HEK293 (cell line): ENCODE measurements at regions not wholly inside any gene's neighbourhood (a gene's known extent, or its start where the extent isn't known, plus 50 kb on each side); places are given as distances from the start of the nearest gene placed in this dataset.

Experiments
- BCL11B ChIP-seq: fragments of 450-650 bp; formaldehyde crosslinking; IDR thresholded peaks from 2 replicates; pipeline ENCODE4 v1.5.1; 2016; ENCODE audit warnings: low read depth, missing biosample characterization, missing genetic modification characterization
- GLI2 ChIP-seq: fragments of 450-650 bp; formaldehyde crosslinking; IDR thresholded peaks from 2 replicates; pipeline ENCODE4; 2017; ENCODE audit warnings: missing biosample characterization, missing genetic modification characterization, low read depth, borderline replicate concordance
- GLI4 ChIP-seq: fragments of 450-650 bp; formaldehyde crosslinking; IDR thresholded peaks from 2 replicates; pipeline ENCODE4 v1.5.1; 2016; ENCODE audit warnings: missing biosample characterization, missing genetic modification characterization
- GLIS1 ChIP-seq: fragments of 450-650 bp; formaldehyde crosslinking; IDR thresholded peaks from 2 replicates; pipeline ENCODE4 v1.5.1; 2016; ENCODE audit warnings: missing biosample characterization, missing genetic modification characterization
- HOXC10 ChIP-seq: sonication (generic); formaldehyde crosslinking; IDR thresholded peaks from 2 replicates; pipeline ENCODE4 v1.8.1; 2023; ENCODE audit warnings: mild to moderate bottlenecking, missing genetic modification reagents
- HOXD13 ChIP-seq: sonication (generic); formaldehyde crosslinking; IDR thresholded peaks from 2 replicates; pipeline ENCODE4 v1.8.0; 2022; ENCODE audit warnings: missing genetic modification reagents, borderline replicate concordance
- KLF10 ChIP-seq: fragments of 450-650 bp; IDR thresholded peaks from 2 replicates; pipeline ENCODE4 v1.5.1; 2018; ENCODE audit warnings: missing biosample characterization, mild to moderate bottlenecking, missing genetic modification characterization
- KLF8 ChIP-seq: fragments of 450-650 bp; formaldehyde crosslinking; IDR thresholded peaks from 2 replicates; pipeline ENCODE4 v1.5.1; 2016; ENCODE audit warnings: missing biosample characterization, missing genetic modification characterization
- MEIS1 ChIP-seq: sonication (generic); formaldehyde crosslinking; IDR thresholded peaks from 2 replicates; pipeline ENCODE4 v1.8.1; 2022; ENCODE audit warnings: missing genetic modification reagents, mild to moderate bottlenecking, borderline replicate concordance
- PRDM1 ChIP-seq: fragments of 450-650 bp; formaldehyde crosslinking; IDR thresholded peaks from 2 replicates; pipeline ENCODE4; 2016; ENCODE audit warnings: missing biosample characterization, missing genetic modification characterization
- SALL2 ChIP-seq: fragments of 450-650 bp; formaldehyde crosslinking; IDR thresholded peaks from 2 replicates; pipeline ENCODE4 v1.5.0; 2017; ENCODE audit warnings: missing biosample characterization, mild to moderate bottlenecking, missing genetic modification characterization, borderline replicate concordance
- SCRT1 ChIP-seq: fragments of 450-650 bp; formaldehyde crosslinking; IDR thresholded peaks from 2 replicates; pipeline ENCODE4 v1.5.1; 2016; ENCODE audit warnings: missing biosample characterization, missing genetic modification characterization, borderline replicate concordance
- TCF7L2 ChIP-seq: IDR thresholded peaks from 2 replicates; pipeline ENCODE4 v1.6.1; 2011; ENCODE audit warnings: low read depth, mild to moderate bottlenecking, inconsistent platforms, low read length, moderate library complexity, borderline replicate concordance
- TRIM28 ChIP-seq: IDR thresholded peaks from 2 replicates; pipeline ENCODE4 v1.6.1; 2011; ENCODE audit warnings: low read length, control low read depth, borderline replicate concordance
- WT1 ChIP-seq: fragments of 450-650 bp; formaldehyde crosslinking; IDR thresholded peaks from 2 replicates; pipeline ENCODE4 v1.5.1; 2016; ENCODE audit warnings: missing biosample characterization, missing genetic modification characterization
- YY1 ChIP-seq: fragments of 450-650 bp; formaldehyde crosslinking; IDR thresholded peaks from 2 replicates; pipeline ENCODE4 v1.5.1; 2018; ENCODE audit warnings: missing biosample characterization, missing genetic modification characterization
- ZBTB17 ChIP-seq: fragments of 450-650 bp; formaldehyde crosslinking; IDR thresholded peaks from 2 replicates; pipeline ENCODE4 v1.5.1; 2016; ENCODE audit warnings: missing biosample characterization, missing genetic modification characterization
- ZNF132 ChIP-seq: fragments of 450-650 bp; formaldehyde crosslinking; IDR thresholded peaks from 2 replicates; pipeline ENCODE4 v1.5.1; 2017; ENCODE audit warnings: missing biosample characterization, missing genetic modification characterization, borderline replicate concordance
- ZNF292 ChIP-seq: fragments of 450-650 bp; formaldehyde crosslinking; IDR thresholded peaks from 2 replicates; pipeline ENCODE4 v1.5.1; 2016; ENCODE audit warnings: low read depth, missing biosample characterization, missing genetic modification characterization, borderline replicate concordance
- ZNF302 ChIP-seq: fragments of 450-650 bp; formaldehyde crosslinking; IDR thresholded peaks from 2 replicates; pipeline ENCODE4 v1.5.1; 2016; ENCODE audit warnings: missing biosample characterization, missing genetic modification characterization, low read depth
- ZNF324 ChIP-seq: fragments of 450-650 bp; formaldehyde crosslinking; IDR thresholded peaks from 2 replicates; pipeline ENCODE4 v1.5.1; 2016; ENCODE audit warnings: missing biosample characterization, missing genetic modification characterization
- ZNF514 ChIP-seq: fragments of 450-650 bp; formaldehyde crosslinking; IDR thresholded peaks from 2 replicates; pipeline ENCODE4 v1.5.1; 2016; ENCODE audit warnings: missing biosample characterization, missing genetic modification characterization
- ZNF560 ChIP-seq: fragments of 450-650 bp; formaldehyde crosslinking; IDR thresholded peaks from 2 replicates; pipeline ENCODE4 v1.5.1; 2017; ENCODE audit warnings: missing biosample characterization, missing genetic modification characterization, borderline replicate concordance
- ZNF623 ChIP-seq: fragments of 450-650 bp; formaldehyde crosslinking; IDR thresholded peaks from 2 replicates; pipeline ENCODE4 v1.5.1; 2016; ENCODE audit warnings: missing biosample characterization, missing genetic modification characterization
- ZNF624 ChIP-seq: fragments of 450-650 bp; formaldehyde crosslinking; IDR thresholded peaks from 2 replicates; pipeline ENCODE4 v1.5.1; 2017; ENCODE audit warnings: missing biosample characterization, missing genetic modification characterization
- ZNF626 ChIP-seq: fragments of 450-650 bp; sonication (Bioruptor Pico); formaldehyde crosslinking; IDR thresholded peaks from 2 replicates; pipeline ENCODE4 v1.5.1; 2018; ENCODE audit warnings: missing biosample characterization, missing genetic modification characterization, inconsistent platforms
- ZNF776 ChIP-seq: fragments of 450-650 bp; formaldehyde crosslinking; IDR thresholded peaks from 2 replicates; pipeline ENCODE4 v1.5.0; 2017; ENCODE audit warnings: missing biosample characterization, missing genetic modification characterization, borderline replicate concordance
- ZNF791 ChIP-seq: fragments of 450-650 bp; formaldehyde crosslinking; IDR thresholded peaks from 2 replicates; pipeline ENCODE4 v1.5.1; 2016; ENCODE audit warnings: missing biosample characterization, missing genetic modification characterization
- ZNF792 ChIP-seq: fragments of 450-650 bp; formaldehyde crosslinking; IDR thresholded peaks from 2 replicates; pipeline ENCODE4 v1.5.1; 2016; ENCODE audit warnings: missing biosample characterization, missing genetic modification characterization
- ZSCAN16 ChIP-seq: fragments of 450-650 bp; formaldehyde crosslinking; IDR thresholded peaks from 2 replicates; pipeline ENCODE4 v1.5.1; 2016; ENCODE audit warnings: missing biosample characterization, missing genetic modification characterization
- TF ChIP-seq, protein P1 (sequence below): fragments of 450-650 bp; formaldehyde crosslinking; optimal IDR thresholded peaks from 2 replicates; pipeline ENCODE3; 2016; ENCODE audit warnings: missing biosample characterization, mild to moderate bottlenecking, missing genetic modification characterization
- TF ChIP-seq, protein P2 (sequence below): fragments of 450-650 bp; formaldehyde crosslinking; IDR thresholded peaks from 2 replicates; pipeline ENCODE4 v1.5.1; 2017; ENCODE audit warnings: missing biosample characterization, missing genetic modification characterization
- TF ChIP-seq, protein P3 (sequence below): fragments of 450-650 bp; formaldehyde crosslinking; IDR thresholded peaks from 2 replicates; pipeline ENCODE4 v1.5.1; 2017; ENCODE audit warnings: missing biosample characterization, missing genetic modification characterization
- TF ChIP-seq, protein P4 (sequence below): fragments of 450-650 bp; formaldehyde crosslinking; IDR thresholded peaks from 2 replicates; pipeline ENCODE4 v1.5.1; 2017; ENCODE audit warnings: missing biosample characterization, missing genetic modification characterization
- TF ChIP-seq, protein P5 (sequence below): fragments of 450-650 bp; formaldehyde crosslinking; IDR thresholded peaks from 2 replicates; pipeline ENCODE4 v1.5.1; 2017; ENCODE audit warnings: missing biosample characterization, missing genetic modification characterization

DNA sequence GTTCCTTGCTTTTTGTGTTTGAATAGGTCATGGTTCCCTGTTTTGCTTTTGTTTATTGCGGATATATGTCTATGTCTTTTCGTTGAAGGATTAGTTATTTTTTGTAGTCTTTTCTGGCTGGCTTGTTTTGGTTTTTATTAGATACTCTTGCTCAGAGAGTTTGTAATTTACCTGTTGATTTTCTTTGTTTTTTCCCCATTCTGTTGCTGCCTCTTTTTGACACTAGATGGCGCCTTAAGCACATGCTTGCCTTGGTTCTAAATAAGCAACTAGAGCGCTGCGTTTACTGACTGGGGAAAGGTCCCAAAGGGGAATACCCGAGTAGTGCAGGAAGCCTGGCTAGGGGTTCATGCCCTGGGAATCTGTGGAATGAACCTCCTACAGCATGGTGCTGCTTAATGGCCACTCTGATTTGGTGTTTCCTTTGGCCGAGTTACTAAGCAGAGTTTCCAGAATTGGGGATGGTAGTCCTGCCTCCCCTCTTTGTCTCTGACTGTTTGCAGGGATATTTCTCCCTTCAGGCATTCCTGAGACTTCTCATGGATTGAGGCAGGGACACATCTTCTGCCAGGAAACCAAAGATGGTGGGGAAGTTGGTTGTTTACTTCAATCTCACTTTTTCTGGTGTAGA, 143.2 kb downstream of the PTPRU start (continued):
- TF ChIP-seq, protein P1, sequence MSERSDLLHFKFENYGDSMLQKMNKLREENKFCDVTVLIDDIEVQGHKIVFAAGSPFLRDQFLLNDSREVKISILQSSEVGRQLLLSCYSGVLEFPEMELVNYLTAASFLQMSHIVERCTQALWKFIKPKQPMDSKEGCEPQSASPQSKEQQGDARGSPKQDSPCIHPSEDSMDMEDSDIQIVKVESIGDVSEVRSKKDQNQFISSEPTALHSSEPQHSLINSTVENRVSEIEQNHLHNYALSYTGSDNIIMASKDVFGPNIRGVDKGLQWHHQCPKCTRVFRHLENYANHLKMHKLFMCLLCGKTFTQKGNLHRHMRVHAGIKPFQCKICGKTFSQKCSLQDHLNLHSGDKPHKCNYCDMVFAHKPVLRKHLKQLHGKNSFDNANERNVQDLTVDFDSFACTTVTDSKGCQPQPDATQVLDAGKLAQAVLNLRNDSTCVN (tag by site-specific recombination), result no peak
- no peak for TF ChIP-seq ZNF132
- TF ChIP-seq, protein P2, sequence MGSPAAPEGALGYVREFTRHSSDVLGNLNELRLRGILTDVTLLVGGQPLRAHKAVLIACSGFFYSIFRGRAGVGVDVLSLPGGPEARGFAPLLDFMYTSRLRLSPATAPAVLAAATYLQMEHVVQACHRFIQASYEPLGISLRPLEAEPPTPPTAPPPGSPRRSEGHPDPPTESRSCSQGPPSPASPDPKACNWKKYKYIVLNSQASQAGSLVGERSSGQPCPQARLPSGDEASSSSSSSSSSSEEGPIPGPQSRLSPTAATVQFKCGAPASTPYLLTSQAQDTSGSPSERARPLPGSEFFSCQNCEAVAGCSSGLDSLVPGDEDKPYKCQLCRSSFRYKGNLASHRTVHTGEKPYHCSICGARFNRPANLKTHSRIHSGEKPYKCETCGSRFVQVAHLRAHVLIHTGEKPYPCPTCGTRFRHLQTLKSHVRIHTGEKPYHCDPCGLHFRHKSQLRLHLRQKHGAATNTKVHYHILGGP (tag by site-specific recombination), result no peak
- TF ChIP-seq PRDM1 (tag by site-specific recombination), result no peak
- peak; percentile 99 for TF ChIP-seq ZNF626 (tag by site-specific recombination)
- TF ChIP-seq HOXC10, result no peak
- TF ChIP-seq ZSCAN16, result peak; percentile 67; the same call in 1 of the 2 replicates
- TF ChIP-seq, protein P3, sequence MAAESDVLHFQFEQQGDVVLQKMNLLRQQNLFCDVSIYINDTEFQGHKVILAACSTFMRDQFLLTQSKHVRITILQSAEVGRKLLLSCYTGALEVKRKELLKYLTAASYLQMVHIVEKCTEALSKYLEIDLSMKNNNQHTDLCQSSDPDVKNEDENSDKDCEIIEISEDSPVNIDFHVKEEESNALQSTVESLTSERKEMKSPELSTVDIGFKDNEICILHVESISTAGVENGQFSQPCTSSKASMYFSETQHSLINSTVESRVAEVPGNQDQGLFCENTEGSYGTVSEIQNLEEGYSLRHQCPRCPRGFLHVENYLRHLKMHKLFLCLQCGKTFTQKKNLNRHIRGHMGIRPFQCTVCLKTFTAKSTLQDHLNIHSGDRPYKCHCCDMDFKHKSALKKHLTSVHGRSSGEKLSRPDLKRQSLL (tag by site-specific recombination), result no peak
- no peak for TF ChIP-seq ZNF792 (tag by site-specific recombination)
- peak; percentile 24; the same call in 1 of the 2 replicates for TF ChIP-seq ZNF623 (tag by site-specific recombination)
- peak; percentile 81; the same call in 1 of the 2 replicates for TF ChIP-seq ZNF324 (tag by site-specific recombination)
- no peak for TF ChIP-seq ZNF791 (tag by site-specific recombination)
- TF ChIP-seq ZBTB17 (tag by site-specific recombination), result 0 out of 2 replicates have a peak, but pooled peaks have one; percentile 15
- TF ChIP-seq SCRT1 (tag by site-specific recombination), result peak; percentile 96
- TF ChIP-seq ZNF560, result no peak
- no peak for TF ChIP-seq HOXD13 (CRISPR knock-in tag)
- no peak for TF ChIP-seq ZNF624 (tag by site-specific recombination)
- no peak for TF ChIP-seq BCL11B
- TF ChIP-seq TRIM28, result peak; percentile 100
- TF ChIP-seq KLF10, result no peak
- peak; percentile 34; the same call in 1 of the 2 replicates for TF ChIP-seq YY1 (tag by site-specific recombination)
- TF ChIP-seq KLF8 (tag by site-specific recombination), result peak; percentile 91
- no peak for TF ChIP-seq GLI4 (tag by site-specific recombination)
- no peak for TF ChIP-seq ZNF776 (tag by site-specific recombination)
- TF ChIP-seq ZNF292 (tag by site-specific recombination), result no peak
- TF ChIP-seq, protein P4, sequence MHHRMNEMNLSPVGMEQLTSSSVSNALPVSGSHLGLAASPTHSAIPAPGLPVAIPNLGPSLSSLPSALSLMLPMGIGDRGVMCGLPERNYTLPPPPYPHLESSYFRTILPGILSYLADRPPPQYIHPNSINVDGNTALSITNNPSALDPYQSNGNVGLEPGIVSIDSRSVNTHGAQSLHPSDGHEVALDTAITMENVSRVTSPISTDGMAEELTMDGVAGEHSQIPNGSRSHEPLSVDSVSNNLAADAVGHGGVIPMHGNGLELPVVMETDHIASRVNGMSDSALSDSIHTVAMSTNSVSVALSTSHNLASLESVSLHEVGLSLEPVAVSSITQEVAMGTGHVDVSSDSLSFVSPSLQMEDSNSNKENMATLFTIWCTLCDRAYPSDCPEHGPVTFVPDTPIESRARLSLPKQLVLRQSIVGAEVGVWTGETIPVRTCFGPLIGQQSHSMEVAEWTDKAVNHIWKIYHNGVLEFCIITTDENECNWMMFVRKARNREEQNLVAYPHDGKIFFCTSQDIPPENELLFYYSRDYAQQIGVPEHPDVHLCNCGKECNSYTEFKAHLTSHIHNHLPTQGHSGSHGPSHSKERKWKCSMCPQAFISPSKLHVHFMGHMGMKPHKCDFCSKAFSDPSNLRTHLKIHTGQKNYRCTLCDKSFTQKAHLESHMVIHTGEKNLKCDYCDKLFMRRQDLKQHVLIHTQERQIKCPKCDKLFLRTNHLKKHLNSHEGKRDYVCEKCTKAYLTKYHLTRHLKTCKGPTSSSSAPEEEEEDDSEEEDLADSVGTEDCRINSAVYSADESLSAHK (tag by site-specific recombination), result no peak
- TF ChIP-seq, protein P5, sequence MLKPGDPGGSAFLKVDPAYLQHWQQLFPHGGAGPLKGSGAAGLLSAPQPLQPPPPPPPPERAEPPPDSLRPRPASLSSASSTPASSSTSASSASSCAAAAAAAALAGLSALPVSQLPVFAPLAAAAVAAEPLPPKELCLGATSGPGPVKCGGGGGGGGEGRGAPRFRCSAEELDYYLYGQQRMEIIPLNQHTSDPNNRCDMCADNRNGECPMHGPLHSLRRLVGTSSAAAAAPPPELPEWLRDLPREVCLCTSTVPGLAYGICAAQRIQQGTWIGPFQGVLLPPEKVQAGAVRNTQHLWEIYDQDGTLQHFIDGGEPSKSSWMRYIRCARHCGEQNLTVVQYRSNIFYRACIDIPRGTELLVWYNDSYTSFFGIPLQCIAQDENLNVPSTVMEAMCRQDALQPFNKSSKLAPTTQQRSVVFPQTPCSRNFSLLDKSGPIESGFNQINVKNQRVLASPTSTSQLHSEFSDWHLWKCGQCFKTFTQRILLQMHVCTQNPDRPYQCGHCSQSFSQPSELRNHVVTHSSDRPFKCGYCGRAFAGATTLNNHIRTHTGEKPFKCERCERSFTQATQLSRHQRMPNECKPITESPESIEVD (tag by site-specific recombination), result no peak
- no peak for TF ChIP-seq ZNF514 (tag by site-specific recombination)
- no peak for TF ChIP-seq SALL2 (tag by site-specific recombination)
- no peak for TF ChIP-seq ZNF302 (tag by site-specific recombination)
- TF ChIP-seq MEIS1, result no peak
- TF ChIP-seq WT1, result no peak
- no peak for TF ChIP-seq GLIS1 (tag by site-specific recombination)
- TF ChIP-seq GLI2 (tag by site-specific recombination), result no peak; the same call in 1 of the 2 replicates
- TF ChIP-seq TCF7L2, result no peak
